ENCODE measurements at regions not wholly inside any gene's neighbourhood (a gene's known extent, or its start where the extent isn't known, plus 50 kb on each side); places are given as distances from the start of the nearest gene placed in this dataset.

GRCh38 chr10:128475686-128476367 is 349.6 kb upstream of the MKI67 start:
- Histone ChIP-seq H3K4me2 (ENCODE audit: insufficient read depth, low read length) (no peak overlapping the region), H3K4me3 (replicated peaks in 1 of 3; ENCODE audit: insufficient read depth in 1 of 3, low read depth in 1 of 3, low read length in 3 of 3) (no peak overlapping the region), H3K9me3 (replicated peaks; ENCODE audit: control insufficient read depth, insufficient read depth, low read length) (no peaks in the 10 kb centered on the region), H3K27ac (ENCODE audit: insufficient read depth, low read depth, low read length) (no peak overlapping the region), H3K4me1 (ENCODE audit: control insufficient read depth, extremely low read depth, insufficient read depth, low read length) (no peaks in the 10 kb centered on the region), H3K9me1 (replicated peaks; ENCODE audit: control insufficient read depth, extremely low read depth, insufficient read depth, low read length) (no peaks in the 10 kb centered on the region), H3K27me3 (ENCODE audit: control insufficient read depth in 2 of 2, insufficient read depth in 2 of 2, low read length in 2 of 2) (no peaks in the 10 kb centered on the region), H2AFZ (ENCODE audit: low read depth, low read length) (no peak overlapping the region), H3K9ac (replicated peaks; ENCODE audit: extremely low read depth, insufficient read depth, low read length) (no peak overlapping the region), H3K79me2 (ENCODE audit: control insufficient read depth, insufficient read depth, low read length) (no peaks in the 10 kb centered on the region), H3K36me3 (ENCODE audit: control insufficient read depth in 2 of 2, extremely low read depth in 1 of 2, insufficient read depth in 2 of 2, low read length in 2 of 2) (no peaks in the 10 kb centered on the region), H4K20me1 (replicated peaks; ENCODE audit: control insufficient read depth, extremely low read depth, insufficient read depth, low read length) (no peaks in the 10 kb centered on the region)
- POLR2A ChIA-PET, result no interaction called here
- no peak for TF ChIP-seq MYC (IDR thresholded peaks at IDR 0.05; ENCODE audit: low read depth, low read length)
- TF ChIP-seq POLR2A (IDR thresholded peaks at IDR 0.05; ENCODE audit: low read depth, low read length), result no peak
- no peak for TF ChIP-seq GATA2 (IDR thresholded peaks at IDR 0.05; ENCODE audit: insufficient read depth, insufficient read length, low read depth, low read length)
- no peak for TF ChIP-seq EZH2 (IDR thresholded peaks at IDR 0.05; ENCODE audit: borderline replicate concordance, low read depth, low read length, severe bottlenecking)
- TF ChIP-seq CTCF (IDR thresholded peaks at IDR 0.05; ENCODE audit: extremely low read depth in 1 of 2, insufficient read depth in 1 of 2, low read depth in 1 of 2, low read length in 2 of 2), result no peak
- TF ChIP-seq JUN (IDR thresholded peaks at IDR 0.05; ENCODE audit: borderline replicate concordance, insufficient read depth, insufficient read length, low read depth), result no peak
- TF ChIP-seq POLR2AphosphoS5 (IDR thresholded peaks at IDR 0.05; ENCODE audit: insufficient read depth, low read depth, low read length), result no peak
- no peak for TF ChIP-seq MAX (IDR thresholded peaks at IDR 0.05; ENCODE audit: insufficient read depth, insufficient read length)
- TF ChIP-seq FOS (IDR thresholded peaks at IDR 0.05; ENCODE audit: borderline replicate concordance, insufficient read depth, low read length), result no peak
- dilution Hi-C loops (cut with MboI; ENCODE audit: extremely low pct_ligation_motif_present, low sequenced_read_pairs) (no loop called here), intact Hi-C loops (cut with micrococcal nuclease) (no loop called here)
- CTCF ChIA-PET, result no interaction called here
- BruUV-seq (replicated peaks), result no TSS peak
- FAIRE-seq (no peak), DNase-seq (ENCODE audit: low read depth, low spot score) (no peak)
